Loucy (cell line): ENCODE measurements at regions not wholly inside any gene's neighbourhood (a gene's known extent, or its start where the extent isn't known, plus 50 kb on each side); places are given as distances from the start of the nearest gene placed in this dataset.

ENCODE experiments used
- EZH2phosphoT487 ChIP-seq: fragments of 200-600 bp; IDR thresholded peaks from 2 replicates; pipeline ENCODE4 v1.6.1; 2018; ENCODE audit warnings: antibody characterized with exemption, mild to moderate bottlenecking, moderate library complexity, borderline replicate concordance
- TF ChIP-seq, protein P1 (sequence below): fragments of 200-600 bp; sonication (generic); conservative IDR thresholded peaks from 2 replicates; pipeline ENCODE4 v1.5.1; 2014; ENCODE audit warnings: mild to moderate bottlenecking, antibody characterized with exemption, low read length

DNA sequence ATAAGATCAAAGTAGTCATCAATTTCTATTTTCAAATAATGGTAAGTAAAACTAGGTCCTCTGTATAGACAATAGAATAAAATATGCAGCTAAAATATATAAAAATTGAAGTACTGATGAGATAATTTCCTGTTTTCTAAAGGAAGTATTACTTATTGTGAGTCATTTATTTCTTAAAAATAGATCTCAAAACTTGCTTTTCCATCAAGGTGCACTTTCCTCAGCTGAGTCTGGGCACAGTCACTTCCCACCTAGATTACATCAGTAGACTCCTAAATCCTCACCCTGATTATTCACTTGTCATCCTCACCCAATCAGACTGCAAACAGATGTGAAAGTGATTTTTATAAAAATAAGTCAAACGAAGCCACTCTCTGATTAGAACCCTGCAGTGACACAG lies 211.5 kb downstream of the POM121L12 start:
- TF ChIP-seq, protein P1, sequence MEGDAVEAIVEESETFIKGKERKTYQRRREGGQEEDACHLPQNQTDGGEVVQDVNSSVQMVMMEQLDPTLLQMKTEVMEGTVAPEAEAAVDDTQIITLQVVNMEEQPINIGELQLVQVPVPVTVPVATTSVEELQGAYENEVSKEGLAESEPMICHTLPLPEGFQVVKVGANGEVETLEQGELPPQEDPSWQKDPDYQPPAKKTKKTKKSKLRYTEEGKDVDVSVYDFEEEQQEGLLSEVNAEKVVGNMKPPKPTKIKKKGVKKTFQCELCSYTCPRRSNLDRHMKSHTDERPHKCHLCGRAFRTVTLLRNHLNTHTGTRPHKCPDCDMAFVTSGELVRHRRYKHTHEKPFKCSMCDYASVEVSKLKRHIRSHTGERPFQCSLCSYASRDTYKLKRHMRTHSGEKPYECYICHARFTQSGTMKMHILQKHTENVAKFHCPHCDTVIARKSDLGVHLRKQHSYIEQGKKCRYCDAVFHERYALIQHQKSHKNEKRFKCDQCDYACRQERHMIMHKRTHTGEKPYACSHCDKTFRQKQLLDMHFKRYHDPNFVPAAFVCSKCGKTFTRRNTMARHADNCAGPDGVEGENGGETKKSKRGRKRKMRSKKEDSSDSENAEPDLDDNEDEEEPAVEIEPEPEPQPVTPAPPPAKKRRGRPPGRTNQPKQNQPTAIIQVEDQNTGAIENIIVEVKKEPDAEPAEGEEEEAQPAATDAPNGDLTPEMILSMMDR, result no peak
- no peak for TF ChIP-seq EZH2phosphoT487
